Osteocyte (in vitro differentiated cells): ENCODE measurements at regions not wholly inside any gene's neighbourhood (a gene's known extent, or its start where the extent isn't known, plus 50 kb on each side); places are given as distances from the start of the nearest gene placed in this dataset.
A peak's percentile ranks its signal among the peaks of the same experiment; 100 is the strongest.

Source experiments
- DNase-seq: peaks from one replicate; pipeline ENCODE4 v3.0.0; 2021; ENCODE audit warnings: mixed read lengths; ENCODE audit not compliant: unreplicated experiment; ENCODE audit errors: extremely low spot score
- H3K27ac Mint-ChIP-seq: one replicate; pipeline ENCODE4 v1.8.0; 2021; ENCODE audit warnings: mild to moderate bottlenecking, mixed read lengths; ENCODE audit not compliant: unreplicated experiment
- H3K27me3 Mint-ChIP-seq: one replicate; pipeline ENCODE4 v1.8.0; 2021; ENCODE audit warnings: mixed read lengths; ENCODE audit not compliant: unreplicated experiment
- H3K36me3 Mint-ChIP-seq: one replicate; pipeline ENCODE4 v1.8.0; 2021; ENCODE audit warnings: mixed read lengths; ENCODE audit not compliant: unreplicated experiment
- H3K4me1 Mint-ChIP-seq: one replicate; pipeline ENCODE4 v1.8.0; 2021; ENCODE audit warnings: mixed read lengths; ENCODE audit not compliant: unreplicated experiment
- H3K4me3 Mint-ChIP-seq: one replicate; pipeline ENCODE4 v1.8.0; 2021; ENCODE audit warnings: mild to moderate bottlenecking, moderate library complexity, mixed read lengths; ENCODE audit not compliant: unreplicated experiment
- H3K9me3 Mint-ChIP-seq: one replicate; pipeline ENCODE4 v1.8.0; 2021; ENCODE audit warnings: mixed read lengths; ENCODE audit not compliant: unreplicated experiment
- CTCF ChIP-seq: fragments of 200-600 bp; sonication (generic); IDR thresholded peaks from 2 replicates; pipeline ENCODE4 v1.5.0; 2021; ENCODE audit warnings: antibody characterized with exemption, mild to moderate bottlenecking, moderate library complexity

GRCh38 chr5:133839721-133840120, 128.7 kb downstream of the C5orf15 start:
- Mint-ChIP-seq H3K9me3 (peaks cover 10% of the 10 kb centered on the region), H3K4me3 (no peak overlapping the region), H3K27ac (no peak overlapping the region), H3K36me3 (no peaks in the 10 kb centered on the region), H3K27me3 (peaks cover 20% of the 10 kb centered on the region), H3K4me1 (peaks cover 4% of the 10 kb centered on the region)
- no peak for DNase-seq
- no peak for TF ChIP-seq CTCF

- no peak for TF ChIP-seq CTCF
- peaks cover 21% of the 10 kb centered on the region for H3K27me3 Mint-ChIP-seq
- H3K4me1 Mint-ChIP-seq: peaks cover 4% of the 10 kb centered on the region
- no peak overlapping the region for H3K27ac Mint-ChIP-seq
- H3K4me3 Mint-ChIP-seq: no peak overlapping the region
- peaks cover 10% of the 10 kb centered on the region for H3K9me3 Mint-ChIP-seq
- DNase-seq: no peak
- no peaks in the 10 kb centered on the region for H3K36me3 Mint-ChIP-seq
Measured at GRCh38 chr5:133839090-133839489, 129.3 kb downstream of the C5orf15 start.

GRCh38 chr5:133838286-133838685, 130.1 kb downstream of the C5orf15 start:
- no peak for DNase-seq
- TF ChIP-seq CTCF: no peak
- H3K27ac Mint-ChIP-seq: no peak overlapping the region
- H3K27me3 Mint-ChIP-seq: peaks cover 24% of the 10 kb centered on the region
- peaks cover 14% of the 10 kb centered on the region for H3K9me3 Mint-ChIP-seq
- H3K4me1 Mint-ChIP-seq: no peaks in the 10 kb centered on the region
- no peaks in the 10 kb centered on the region for H3K36me3 Mint-ChIP-seq
- no peak overlapping the region for H3K4me3 Mint-ChIP-seq

GRCh38 chr5:133831491-133832224, 136.8 kb downstream of the C5orf15 start:
- peaks cover 9% of the 10 kb centered on the region for H3K27me3 Mint-ChIP-seq
- no peaks in the 10 kb centered on the region for H3K36me3 Mint-ChIP-seq
- DNase-seq: no peak
- H3K4me1 Mint-ChIP-seq: peaks cover 16% of the 10 kb centered on the region
- peaks cover 14% of the 10 kb centered on the region for H3K9me3 Mint-ChIP-seq
- TF ChIP-seq CTCF: no peak
- H3K27ac Mint-ChIP-seq: peak overlapping the region; percentile 45
- H3K4me3 Mint-ChIP-seq: peak overlapping the region; percentile 15

- no peak for TF ChIP-seq CTCF
- Mint-ChIP-seq H3K9me3 (peaks cover 10% of the 10 kb centered on the region), H3K4me3 (no peak overlapping the region), H3K4me1 (peaks cover 16% of the 10 kb centered on the region), H3K36me3 (no peaks in the 10 kb centered on the region), H3K27ac (no peak overlapping the region), H3K27me3 (peaks cover 9% of the 10 kb centered on the region)
- DNase-seq: no peak
Measured at GRCh38 chr5:133830911-133831310, 137.5 kb downstream of the C5orf15 start.
